ENCODE measurements at regions not wholly inside any gene's neighbourhood (a gene's known extent, or its start where the extent isn't known, plus 50 kb on each side); places are given as distances from the start of the nearest gene placed in this dataset.

GRCh38 chr11:13135385-13136271 lies 126.5 kb downstream of the RASSF10 start:
- DNase-seq (ENCODE audit: low read depth, low spot score) (no peak), ATAC-seq (no peak)
- Histone ChIP-seq H3K27ac (ENCODE audit: low read length) (no peak overlapping the region), H3K4me3 (ENCODE audit: low read depth in 2 of 2, low read length in 2 of 2) (no peak overlapping the region), H3K9me3 (ENCODE audit: control insufficient read depth, insufficient read depth, low read depth, low read length) (no peaks in the 10 kb centered on the region), H3K27me3 (ENCODE audit: control insufficient read depth, insufficient read depth, low read length) (peaks cover 12% of the 10 kb centered on the region; the same call in 1 of the 2 replicates), H3K36me3 (ENCODE audit: control insufficient read depth, insufficient read depth, low read length) (no peaks in the 10 kb centered on the region), H3K4me1 (ENCODE audit: control insufficient read depth, insufficient read depth, low read length) (no peaks in the 10 kb centered on the region)
- TF ChIP-seq POLR2AphosphoS5 (IDR thresholded peaks at IDR 0.05; ENCODE audit: low read depth, low read length): no peak
- no peak for TF ChIP-seq TCF7L2 (IDR thresholded peaks at IDR 0.05; ENCODE audit: low read depth, low read length)
- TF ChIP-seq CTCF (IDR thresholded peaks at IDR 0.05): no peak
- no peak for TF ChIP-seq REST (IDR thresholded peaks at IDR 0.05; ENCODE audit: insufficient read depth in 1 of 2, low read depth in 2 of 2, low read length in 1 of 2)
- no peak for TF ChIP-seq SIN3A (IDR thresholded peaks at IDR 0.05; ENCODE audit: borderline replicate concordance, insufficient read depth, low read depth, low read length)
- intact Hi-C loops (cut with micrococcal nuclease; ENCODE audit: unreplicated experiment): no loop called here
- POLR2A ChIA-PET: no interaction called here
- in situ Hi-C loops (cut with HindIII; ENCODE audit: low pct_unique_long_range_greater_than_20kb, low sequenced_read_pairs): no loop called here
- BruUV-seq (replicated peaks): no TSS peak
- CTCF ChIA-PET: no interaction called here

GRCh38 chr11:13136272-13136596 lies 127.1 kb downstream of the RASSF10 start:
- no peak for ATAC-seq
- TF ChIP-seq REST (IDR thresholded peaks at IDR 0.05; ENCODE audit: insufficient read depth in 1 of 2, low read depth in 2 of 2, low read length in 1 of 2): no peak
- no peak for TF ChIP-seq SIN3A (IDR thresholded peaks at IDR 0.05; ENCODE audit: borderline replicate concordance, insufficient read depth, low read depth, low read length)
- TF ChIP-seq CTCF (IDR thresholded peaks at IDR 0.05): no peak
- TF ChIP-seq TCF7L2 (IDR thresholded peaks at IDR 0.05; ENCODE audit: low read depth, low read length): no peak
- TF ChIP-seq POLR2AphosphoS5 (IDR thresholded peaks at IDR 0.05; ENCODE audit: low read depth, low read length): no peak
- no peak overlapping the region for H3K4me3 ChIP-seq (ENCODE audit: low read depth in 2 of 2, low read length in 2 of 2)
- no peaks in the 10 kb centered on the region for H3K4me1 ChIP-seq (ENCODE audit: control insufficient read depth, insufficient read depth, low read length)
- no peaks in the 10 kb centered on the region for H3K36me3 ChIP-seq (ENCODE audit: control insufficient read depth, insufficient read depth, low read length)
- no peak for DNase-seq (ENCODE audit: low read depth, low spot score)
- ChIA-PET CTCF (no interaction called here), POLR2A (no interaction called here)
- peaks cover 12% of the 10 kb centered on the region; the same call in 1 of the 2 replicates for H3K27me3 ChIP-seq (ENCODE audit: control insufficient read depth, insufficient read depth, low read length)
- intact Hi-C loops (cut with micrococcal nuclease; ENCODE audit: unreplicated experiment) (no loop called here), in situ Hi-C loops (cut with HindIII; ENCODE audit: low pct_unique_long_range_greater_than_20kb, low sequenced_read_pairs) (no loop called here)
- no peaks in the 10 kb centered on the region for H3K9me3 ChIP-seq (ENCODE audit: control insufficient read depth, insufficient read depth, low read depth, low read length)
- H3K27ac ChIP-seq (ENCODE audit: low read length): no peak overlapping the region
- no TSS peak for BruUV-seq (replicated peaks)

Data from Panc1 (cell line).